GM12878 (cell line): ENCODE measurements at regions not wholly inside any gene's neighbourhood (a gene's known extent, or its start where the extent isn't known, plus 50 kb on each side); places are given as distances from the start of the nearest gene placed in this dataset.

Experiments
- ATAC-seq: fragments of 200-7000 bp; cut with Tn5 transposase; 3 replicates; pipeline ENCODE4 v1.9.1; 2020; ENCODE audit warnings: mild to moderate bottlenecking, moderate library complexity
- BruUV-seq: library from RNA; stranded (reverse); fragments of 400-500 nt; replicated peaks from 2 replicates; lab custom pipeline; 2021; lab: Mats Ljungman, UMichigan
- CTCF ChIA-PET: fragments of 300-600 bp; sonication (Branson Sonifier 250); formaldehyde crosslinking; extraction: SDS; loops from one replicate; lab custom pipeline; 2021; ENCODE audit warnings: inconsistent platforms; lab: Yijun Ruan, JAX
- POLR2A ChIA-PET: fragments of 350-600 bp; formaldehyde crosslinking; extraction: SDS; loops from one replicate; lab custom pipeline; 2021; ENCODE audit warnings: inconsistent platforms; lab: Charles Lee
- RAD21 ChIA-PET: fragments of 300-600 bp; sonication (Branson Sonifier 250); formaldehyde crosslinking; loops from one replicate; lab custom pipeline; 2023; ENCODE audit warnings: antibody characterized with exemption; ENCODE audit not compliant: unreplicated experiment; lab: Charles Lee
- SMC1A ChIA-PET: fragments of 300-600 bp; sonication (Branson Sonifier 250); formaldehyde crosslinking; loops from one replicate; lab custom pipeline; 2023; ENCODE audit not compliant: unreplicated experiment, uncharacterized antibody; lab: Charles Lee
- DNase-seq: peaks from one replicate; pipeline ENCODE4 v3.0.0-alpha.2; 2011; ENCODE audit warnings: low read depth, low spot score
- FAIRE-seq: peaks from 3 replicates; lab custom pipeline; 2011; peaks lifted over from hg19 to GRCh38; lab: Jason Lieb, UNC
- H2AFZ ChIP-seq: 2 replicates; pipeline ENCODE4 v1.6.0; 2011; ENCODE audit warnings: low read depth, low read length, control low read depth; ENCODE audit not compliant: control insufficient read depth
- H3K27ac ChIP-seq: 2 replicates; pipeline ENCODE4 v1.5.1; 2011; ENCODE audit warnings: control low read depth; ENCODE audit not compliant: control insufficient read depth, insufficient read depth
- H3K27me3 ChIP-seq, 2 experiments: replicated peaks in 1 of 2; 2 replicates each; pipeline versions ENCODE4 v1.6.0 to v1.6.1; 2011; ENCODE audit warnings: low read length in 1 of 2; ENCODE audit not compliant: control insufficient read depth in 2 of 2, insufficient read depth in 2 of 2
- H3K36me3 ChIP-seq, 2 experiments: 2 replicates each; pipeline ENCODE4 v1.5.1; 2011; ENCODE audit warnings: low read length in 1 of 2; ENCODE audit not compliant: control insufficient read depth in 2 of 2, insufficient read depth in 2 of 2
- H3K4me1 ChIP-seq: 2 replicates; pipeline ENCODE4 v1.6.1; 2011; ENCODE audit warnings: mild to moderate bottlenecking, low read length, moderate library complexity, mixed read lengths; ENCODE audit not compliant: control insufficient read depth, insufficient read depth
- H3K4me2 ChIP-seq: 2 replicates; pipeline ENCODE4 v1.6.0; 2011; ENCODE audit warnings: control low read depth; ENCODE audit not compliant: control insufficient read depth, insufficient read depth
- H3K4me3 ChIP-seq: fragments of 200-600 bp; sonication (generic); 2 replicates; pipeline ENCODE4 v1.5.1; 2016
- H3K79me2 ChIP-seq: 2 replicates; pipeline ENCODE4 v1.6.0; 2011; ENCODE audit warnings: low read length; ENCODE audit not compliant: control insufficient read depth, insufficient read depth
- H3K9ac ChIP-seq: 2 replicates; pipeline ENCODE4 v1.8.0; 2011; ENCODE audit warnings: low read length, control low read depth, mixed read lengths; ENCODE audit not compliant: control insufficient read depth, insufficient read depth
- H3K9me3 ChIP-seq: replicated peaks from 3 replicates; pipeline ENCODE4 v1.5.1; 2011; ENCODE audit warnings: mild to moderate bottlenecking, low read length; ENCODE audit not compliant: control insufficient read depth, insufficient read depth
- H4K20me1 ChIP-seq: 2 replicates; pipeline ENCODE4 v1.6.0; 2011; ENCODE audit not compliant: control insufficient read depth, insufficient read depth
- DPF2 ChIP-seq: fragments of 450-650 bp; IDR thresholded peaks from 2 replicates; pipeline ENCODE4 v1.6.1; 2017; ENCODE audit warnings: mild to moderate bottlenecking
- EP300 ChIP-seq, 2 experiments: fragments of 150-350 bp in 1 of 2; IDR thresholded peaks; 2 replicates each; pipeline ENCODE4 v1.6.1; 2011 to 2012; ENCODE audit warnings: low read depth in 2 of 2, low read length in 2 of 2, borderline replicate concordance in 1 of 2, improper control_type of control experiment in 1 of 2, inconsistent platforms in 1 of 2; ENCODE audit not compliant: control insufficient read depth in 1 of 2
- FOXK2 ChIP-seq: fragments of 450-650 bp; IDR thresholded peaks from 2 replicates; pipeline ENCODE4 v1.6.1; 2017; ENCODE audit warnings: mild to moderate bottlenecking, moderate library complexity
- HSF1 ChIP-seq: fragments of 150-350 bp; IDR thresholded peaks from 2 replicates; pipeline ENCODE4 v1.6.1; 2014; ENCODE audit warnings: mild to moderate bottlenecking, low read depth, low read length
- KDM1A ChIP-seq: fragments of 200-600 bp; sonication (generic); IDR thresholded peaks from 2 replicates; pipeline ENCODE4 v1.6.1; 2016; ENCODE audit warnings: borderline replicate concordance
- LARP7 ChIP-seq: fragments of 450-650 bp; IDR thresholded peaks from 2 replicates; pipeline ENCODE4 v1.6.1; 2017; ENCODE audit warnings: mild to moderate bottlenecking
- MLLT1 ChIP-seq: fragments of 450-650 bp; IDR thresholded peaks from 2 replicates; pipeline ENCODE4 v1.6.1; 2016; ENCODE audit warnings: mild to moderate bottlenecking
- MTA3 ChIP-seq: IDR thresholded peaks from 2 replicates; pipeline ENCODE4 v1.6.1; 2012; ENCODE audit warnings: low read length, inconsistent platforms, borderline replicate concordance
- MYC ChIP-seq: IDR thresholded peaks from 2 replicates; pipeline ENCODE4 v1.6.1; 2011; ENCODE audit warnings: mild to moderate bottlenecking, low read length, moderate library complexity, inconsistent platforms; ENCODE audit not compliant: insufficient read depth, insufficient replicate concordance, insufficient read length, severe bottlenecking
- NR2C1 ChIP-seq: fragments of 450-650 bp; IDR thresholded peaks from 2 replicates; pipeline ENCODE4 v1.6.1; 2017; ENCODE audit warnings: antibody characterized with exemption, mild to moderate bottlenecking, moderate library complexity
- NR2C2 ChIP-seq: IDR thresholded peaks from 2 replicates; pipeline ENCODE4 v1.6.1; 2011; ENCODE audit warnings: borderline replicate concordance, low read depth; ENCODE audit not compliant: control insufficient read depth, insufficient read length
- PAX5 ChIP-seq: IDR thresholded peaks from 2 replicates; pipeline ENCODE4 v1.6.1; 2011; ENCODE audit warnings: low read depth, low read length, borderline replicate concordance
- PAX8 ChIP-seq: fragments of 450-650 bp; IDR thresholded peaks from 2 replicates; pipeline ENCODE4 v1.6.1; 2017; ENCODE audit warnings: mild to moderate bottlenecking, moderate library complexity
- RAD21 ChIP-seq: IDR thresholded peaks from 2 replicates; pipeline ENCODE4 v1.6.1; 2011; ENCODE audit warnings: mild to moderate bottlenecking, low read depth, low read length, moderate library complexity; ENCODE audit not compliant: insufficient read depth
- RFX5 ChIP-seq: IDR thresholded peaks from 2 replicates; pipeline ENCODE4 v1.6.1; 2011; ENCODE audit warnings: low read depth, low read length, improper control_type of control experiment
- SMC3 ChIP-seq: IDR thresholded peaks from 2 replicates; pipeline ENCODE4 v1.6.1; 2011; ENCODE audit warnings: low read length, improper control_type of control experiment, borderline replicate concordance
- TCF3 ChIP-seq: IDR thresholded peaks from 2 replicates; pipeline ENCODE4 v1.6.1; 2012; ENCODE audit warnings: low read depth, mild to moderate bottlenecking, low read length, borderline replicate concordance; ENCODE audit not compliant: insufficient read depth
- ZSCAN29 ChIP-seq: fragments of 450-650 bp; IDR thresholded peaks from 2 replicates; pipeline ENCODE4 v1.6.1; 2017; ENCODE audit warnings: mild to moderate bottlenecking, moderate library complexity
- WGBS: methylation state at CpG from one replicate; pipeline ENCODE4 v1.1.6; 2016; ENCODE audit warnings: low lambda C conversion rate; ENCODE audit not compliant: insufficient replicate concordance, insufficient coverage; ENCODE audit errors: missing lambda C conversion rate; 5-methylcytosine and 5-hydroxymethylcytosine counted together
- in situ Hi-C: fragments of 300-500 bp; cut with MboI; formaldehyde crosslinking; loops from 9 replicates; pipeline ENCODE4 v1.14.3; 2018; ENCODE audit warnings: mixed read lengths
- intact Hi-C: fragments of 100-400 bp; cut with micrococcal nuclease; formaldehyde crosslinking; loops from one replicate; pipeline ENCODE4 v1.14.2; 2022; ENCODE audit not compliant: unreplicated experiment
- TF ChIP-seq, protein P1 (sequence below): fragments of 450-650 bp; IDR thresholded peaks from 2 replicates; pipeline ENCODE4 v1.6.1; 2017; ENCODE audit warnings: mild to moderate bottlenecking

- ATAC-seq (no peak), DNase-seq (no peak), FAIRE-seq (no peak)
- 2% methylated on average over 3 of the region's 3 CpGs for whole genome bisulfite sequencing
- ChIA-PET SMC1A (no interaction called here), RAD21 (no interaction called here), CTCF (no interaction called here), POLR2A (no interaction called here)
- Histone ChIP-seq H3K79me2 (no peaks in the 10 kb centered on the region), H3K27ac (no peak overlapping the region), H3K4me2 (no peak overlapping the region), H3K9ac (no peak overlapping the region), H3K9me3 (no peaks in the 10 kb centered on the region), H3K27me3 (no peaks in the 10 kb centered on the region), H4K20me1 (no peaks in the 10 kb centered on the region), H3K4me1 (no peaks in the 10 kb centered on the region), H3K4me3 (no peak overlapping the region), H3K36me3 (no peaks in the 10 kb centered on the region), H2AFZ (no peak overlapping the region)
- intact Hi-C loops (no loop called here), in situ Hi-C loops (no loop called here)
- TF ChIP-seq PAX5 (no peak), HSF1 (no peak), MTA3 (no peak), DPF2 (no peak), MYC (no peak), MLLT1 (no peak), RAD21 (no peak), NR2C1 (no peak), TCF3 (no peak), KDM1A (no peak), ZSCAN29 (no peak), NR2C2 (no peak), SMC3 (no peak), EP300 (IDR thresholded peaks at IDR 0.05; ENCODE audit: borderline replicate concordance in 1 of 2, control insufficient read depth in 1 of 2, low read depth in 2 of 2, low read length in 2 of 2) (no peak), PAX8 (no peak), LARP7 (no peak), FOXK2 (no peak), RFX5 (no peak)
- TF ChIP-seq, protein P1, sequence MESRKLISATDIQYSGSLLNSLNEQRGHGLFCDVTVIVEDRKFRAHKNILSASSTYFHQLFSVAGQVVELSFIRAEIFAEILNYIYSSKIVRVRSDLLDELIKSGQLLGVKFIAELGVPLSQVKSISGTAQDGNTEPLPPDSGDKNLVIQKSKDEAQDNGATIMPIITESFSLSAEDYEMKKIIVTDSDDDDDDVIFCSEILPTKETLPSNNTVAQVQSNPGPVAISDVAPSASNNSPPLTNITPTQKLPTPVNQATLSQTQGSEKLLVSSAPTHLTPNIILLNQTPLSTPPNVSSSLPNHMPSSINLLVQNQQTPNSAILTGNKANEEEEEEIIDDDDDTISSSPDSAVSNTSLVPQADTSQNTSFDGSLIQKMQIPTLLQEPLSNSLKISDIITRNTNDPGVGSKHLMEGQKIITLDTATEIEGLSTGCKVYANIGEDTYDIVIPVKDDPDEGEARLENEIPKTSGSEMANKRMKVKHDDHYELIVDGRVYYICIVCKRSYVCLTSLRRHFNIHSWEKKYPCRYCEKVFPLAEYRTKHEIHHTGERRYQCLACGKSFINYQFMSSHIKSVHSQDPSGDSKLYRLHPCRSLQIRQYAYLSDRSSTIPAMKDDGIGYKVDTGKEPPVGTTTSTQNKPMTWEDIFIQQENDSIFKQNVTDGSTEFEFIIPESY = no peak
- BruUV-seq = no TSS peak
Measured at GRCh38 chr11:28983780-28984179, 875.6 kb downstream of the METTL15 start.
